WI38 (cell line): ENCODE measurements at regions not wholly inside any gene's neighbourhood (a gene's known extent, or its start where the extent isn't known, plus 50 kb on each side); places are given as distances from the start of the nearest gene placed in this dataset.

ENCODE experiments used
- H3K4me3 ChIP-seq: 2 replicates; pipeline ENCODE4 v1.5.1; 2011; ENCODE audit warnings: low read depth, mild to moderate bottlenecking, control low read depth, low read length
- TF ChIP-seq, protein P1 (sequence below): IDR thresholded peaks from 2 replicates; pipeline ENCODE4 v1.5.1; 2012; ENCODE audit warnings: low read depth, mild to moderate bottlenecking, control low read depth, low read length

DNA sequence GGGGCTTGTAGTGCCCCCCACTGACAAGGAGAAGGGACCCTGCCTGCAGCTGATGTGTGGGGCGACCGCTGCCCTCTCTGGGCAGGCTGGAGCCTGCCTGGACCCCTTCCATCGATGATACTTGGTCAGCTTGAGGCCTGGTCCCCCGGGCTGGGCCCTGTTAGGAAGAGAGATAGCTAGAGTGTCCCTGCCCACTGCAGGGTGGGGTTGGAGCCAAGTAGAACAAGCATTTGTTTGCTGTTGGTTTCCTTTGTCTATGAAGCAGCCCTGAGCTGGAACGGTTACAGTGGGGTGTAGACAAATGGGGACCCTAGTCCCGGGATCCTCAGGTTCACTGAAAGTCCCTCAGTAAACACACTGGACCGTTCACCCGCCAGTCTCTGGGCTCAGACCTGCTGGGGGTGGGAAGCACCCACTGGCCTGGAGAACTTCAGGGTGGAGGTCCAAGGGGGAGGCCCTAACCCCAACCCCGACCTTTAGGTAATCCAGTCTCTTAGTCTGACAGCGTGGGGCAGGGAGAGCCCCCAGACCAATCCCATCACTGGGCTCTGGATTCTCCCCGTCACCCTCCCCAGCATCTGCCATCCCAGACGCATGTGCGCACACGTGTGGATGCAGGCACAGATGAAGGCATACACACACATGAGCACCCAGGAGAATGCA, 204.8 kb upstream of the ZNF536 start:
- TF ChIP-seq, protein P1, sequence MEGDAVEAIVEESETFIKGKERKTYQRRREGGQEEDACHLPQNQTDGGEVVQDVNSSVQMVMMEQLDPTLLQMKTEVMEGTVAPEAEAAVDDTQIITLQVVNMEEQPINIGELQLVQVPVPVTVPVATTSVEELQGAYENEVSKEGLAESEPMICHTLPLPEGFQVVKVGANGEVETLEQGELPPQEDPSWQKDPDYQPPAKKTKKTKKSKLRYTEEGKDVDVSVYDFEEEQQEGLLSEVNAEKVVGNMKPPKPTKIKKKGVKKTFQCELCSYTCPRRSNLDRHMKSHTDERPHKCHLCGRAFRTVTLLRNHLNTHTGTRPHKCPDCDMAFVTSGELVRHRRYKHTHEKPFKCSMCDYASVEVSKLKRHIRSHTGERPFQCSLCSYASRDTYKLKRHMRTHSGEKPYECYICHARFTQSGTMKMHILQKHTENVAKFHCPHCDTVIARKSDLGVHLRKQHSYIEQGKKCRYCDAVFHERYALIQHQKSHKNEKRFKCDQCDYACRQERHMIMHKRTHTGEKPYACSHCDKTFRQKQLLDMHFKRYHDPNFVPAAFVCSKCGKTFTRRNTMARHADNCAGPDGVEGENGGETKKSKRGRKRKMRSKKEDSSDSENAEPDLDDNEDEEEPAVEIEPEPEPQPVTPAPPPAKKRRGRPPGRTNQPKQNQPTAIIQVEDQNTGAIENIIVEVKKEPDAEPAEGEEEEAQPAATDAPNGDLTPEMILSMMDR, result no peak
- no peak overlapping the region for H3K4me3 ChIP-seq

DNA sequence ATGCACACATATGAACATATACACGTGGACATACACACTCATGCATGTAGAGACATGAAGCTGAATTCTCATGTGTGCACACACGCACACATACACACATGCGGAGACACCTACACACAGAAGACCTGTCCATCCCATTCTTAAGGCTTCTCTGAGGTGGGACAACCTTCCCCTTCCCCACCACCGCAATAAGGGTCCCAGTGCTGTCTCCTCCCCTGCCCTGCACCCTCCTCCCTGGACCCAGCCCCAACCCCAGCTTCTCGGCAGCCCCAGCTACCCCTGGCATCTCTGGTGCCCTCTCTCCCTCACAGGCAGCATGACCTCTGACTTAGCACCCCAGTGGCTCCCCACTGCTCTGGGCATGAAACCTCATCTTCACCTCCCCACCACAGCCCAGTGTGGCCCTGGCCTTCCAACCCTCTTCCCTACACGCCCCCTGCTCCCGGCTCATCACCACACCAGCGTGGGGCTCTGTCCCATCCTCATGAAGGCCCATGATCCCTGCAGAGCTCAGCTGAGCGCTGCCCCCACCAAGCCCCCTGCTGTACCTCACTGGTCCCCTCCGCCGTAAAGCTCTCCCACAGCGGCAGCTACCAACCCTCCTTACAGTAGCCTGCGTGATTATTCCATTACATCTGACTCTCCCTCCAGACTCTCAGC, 204.1 kb upstream of the ZNF536 start:
- no peak overlapping the region for H3K4me3 ChIP-seq
- TF ChIP-seq, protein P1, result no peak

DNA sequence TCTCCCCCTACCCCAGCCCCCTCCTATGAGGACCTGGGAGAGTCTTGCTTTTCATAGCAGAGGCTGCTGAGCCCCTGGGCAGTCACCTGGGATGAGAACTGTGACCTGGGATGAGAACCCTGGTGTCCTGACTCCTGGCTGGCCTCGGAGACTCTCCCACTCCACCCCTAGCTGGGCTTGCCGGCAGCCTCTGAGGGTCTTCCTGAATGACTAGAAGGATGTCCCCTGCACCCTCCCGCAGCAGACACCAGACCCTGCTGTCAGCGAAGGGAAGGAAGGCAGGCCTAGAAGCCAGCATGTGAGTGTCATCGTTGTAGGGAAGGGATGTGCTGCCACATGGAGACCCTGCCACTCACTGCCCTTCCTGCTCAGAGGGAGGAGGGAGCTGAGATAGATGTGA, 203.4 kb upstream of the ZNF536 start:
- TF ChIP-seq, protein P1, result no peak
- no peak overlapping the region for H3K4me3 ChIP-seq

DNA sequence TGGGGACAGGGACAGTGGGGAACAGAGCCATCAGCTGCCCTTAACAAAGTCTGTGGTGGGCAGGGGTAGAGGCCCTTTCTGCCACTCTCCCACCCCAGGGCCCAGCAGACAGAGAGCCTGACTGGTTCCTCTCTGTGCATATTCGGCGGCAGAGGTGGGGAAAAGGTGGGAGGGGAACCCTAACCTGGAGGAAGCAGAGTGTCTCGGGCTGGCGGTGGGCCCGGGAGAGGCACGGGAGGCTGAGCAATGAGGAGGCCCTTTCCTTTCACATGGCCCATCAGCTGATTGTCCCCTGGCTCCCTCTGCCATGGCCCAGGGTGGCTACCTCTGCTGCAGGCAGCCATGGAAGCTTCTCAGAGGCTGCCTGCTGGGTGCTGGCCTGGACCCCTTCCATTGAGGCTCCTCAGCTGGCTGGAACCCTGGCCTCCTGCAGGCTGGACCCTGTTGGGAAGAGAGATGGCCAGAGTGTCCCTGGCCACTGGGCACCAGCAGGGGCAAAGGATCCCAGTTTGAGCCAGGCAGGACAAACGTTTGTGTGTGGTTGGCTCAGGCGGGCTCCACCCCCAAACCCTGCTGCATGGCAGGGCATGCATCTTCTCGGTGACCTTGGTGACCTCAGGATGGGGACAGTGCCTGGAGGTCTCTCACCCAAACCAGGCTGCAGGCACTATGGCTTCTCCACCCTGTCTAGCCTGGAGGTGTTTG, 202.8 kb upstream of the ZNF536 start:
- no peak overlapping the region for H3K4me3 ChIP-seq
- TF ChIP-seq, protein P1, result no peak

DNA sequence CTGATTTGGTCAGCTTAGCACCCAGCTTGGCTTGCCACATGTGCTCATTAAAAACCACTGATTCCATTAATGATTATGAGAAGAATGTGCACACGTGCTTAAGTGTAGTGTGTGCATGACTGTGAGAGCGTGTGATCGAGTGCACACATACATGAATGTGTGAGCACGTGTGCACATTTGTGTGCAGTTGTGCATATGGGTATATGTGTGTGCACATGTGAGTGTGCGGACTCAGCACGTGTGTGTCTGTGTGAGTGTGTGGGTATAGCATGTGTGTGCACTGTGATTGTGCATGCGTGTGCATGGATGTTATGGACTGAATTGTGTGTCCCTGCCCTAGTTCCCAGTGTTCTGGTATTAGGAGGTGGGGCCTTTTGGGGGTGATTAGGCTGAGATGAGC, 202.1 kb upstream of the ZNF536 start:
- H3K4me3 ChIP-seq, result no peak overlapping the region
- TF ChIP-seq, protein P1, result no peak

DNA sequence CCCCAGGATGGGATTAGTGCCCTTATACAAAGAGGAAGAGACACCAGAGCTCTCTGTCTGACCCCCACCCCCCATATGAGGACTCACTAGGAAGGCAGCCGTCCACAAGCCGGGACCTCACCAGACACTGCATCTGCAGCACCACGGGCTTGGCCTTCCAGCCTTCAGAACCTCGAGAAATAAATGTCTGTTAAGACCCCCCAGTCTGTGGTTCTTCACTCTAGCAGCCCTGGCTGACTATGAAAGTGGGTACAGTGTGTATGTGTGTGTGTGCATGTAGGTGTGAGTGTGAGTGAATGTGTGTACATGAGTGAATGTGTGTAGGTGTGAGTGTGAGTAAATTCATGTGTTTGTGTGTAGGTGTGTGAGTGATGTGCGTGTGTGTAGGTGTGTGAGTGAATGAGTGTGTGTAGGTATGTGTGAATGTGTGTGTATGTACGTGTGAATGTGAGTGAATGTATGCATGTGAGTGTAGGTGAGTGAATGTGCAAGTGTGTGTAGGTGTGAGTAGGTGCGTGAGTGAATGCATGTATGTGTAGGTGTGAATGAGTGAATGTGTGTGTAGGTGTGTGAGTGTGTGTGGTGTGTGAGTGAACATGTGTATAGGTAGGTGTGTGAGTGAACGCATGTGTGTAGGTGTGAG, 201.6 kb upstream of the ZNF536 start:
- TF ChIP-seq, protein P1, result no peak
- H3K4me3 ChIP-seq, result no peak overlapping the region

DNA sequence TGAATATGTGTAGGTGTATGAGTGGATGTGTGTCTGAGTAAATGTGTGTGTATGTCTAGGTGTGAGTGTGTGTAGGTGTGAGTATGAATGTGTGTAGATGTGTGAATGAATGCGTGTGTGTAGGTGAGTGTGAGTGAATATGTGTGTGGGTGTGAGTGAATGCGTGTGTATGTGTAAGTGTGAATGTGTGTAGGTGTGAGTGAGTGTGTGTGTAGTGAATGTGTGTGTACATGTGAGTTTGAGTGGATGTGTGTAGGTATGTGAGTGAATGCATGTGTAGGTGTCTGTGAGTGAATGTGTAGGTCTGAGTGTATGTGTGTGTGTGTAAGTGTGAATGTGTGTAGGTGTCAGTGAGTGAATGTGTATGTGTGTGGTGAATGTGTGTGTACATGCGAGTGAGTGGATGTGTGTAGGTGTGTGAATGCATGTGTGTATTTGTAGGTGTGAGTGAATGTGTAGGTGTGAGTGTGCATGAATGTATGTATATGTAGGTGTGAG, 201.0 kb upstream of the ZNF536 start:
- H3K4me3 ChIP-seq, result no peak overlapping the region
- TF ChIP-seq, protein P1, result no peak
